Activated T-helper 1 cell treated with anti-CD3 and anti-CD28 coated beads, Interleukin-12 subunit alpha, Interleukin-12 subunit beta, Interleukin-2, Interleukin-4 antibody, amounts not matched to agents 30 ng/mL and 10 ng/mL and 1 ng/mL, durations not matched to agents 14 hours and 24 hours and 36 hours (primary cell): ENCODE measurements at regions not wholly inside any gene's neighbourhood (a gene's known extent, or its start where the extent isn't known, plus 50 kb on each side); places are given as distances from the start of the nearest gene placed in this dataset.
"Not testable (repeated sequence)": the region's sequence is repeated elsewhere in the genome, so short reads cannot be mapped to it uniquely, and the experiment has no call there.

Experiments used
- DNase-seq: peaks from one replicate; pipeline ENCODE4 v3.0.0; 2021; ENCODE audit warnings: low spot score
- H3K27ac Mint-ChIP-seq: one replicate; pipeline ENCODE4 v1.8.0; 2021; ENCODE audit warnings: mild to moderate bottlenecking, mixed read lengths
- H3K27me3 Mint-ChIP-seq: one replicate; pipeline ENCODE4 v1.8.0; 2022; ENCODE audit warnings: mild to moderate bottlenecking, moderate library complexity, mixed read lengths; ENCODE audit not compliant: insufficient read depth
- H3K36me3 Mint-ChIP-seq: one replicate; pipeline ENCODE4 v1.8.0; 2021; ENCODE audit warnings: low read depth, mixed read lengths
- H3K4me1 Mint-ChIP-seq: one replicate; pipeline ENCODE4 v1.8.0; 2021; ENCODE audit warnings: low read depth, mixed read lengths
- H3K4me3 Mint-ChIP-seq: one replicate; pipeline ENCODE4 v1.8.0; 2021; ENCODE audit warnings: mild to moderate bottlenecking, moderate library complexity, mixed read lengths
- H3K9me3 Mint-ChIP-seq: one replicate; pipeline ENCODE4 v1.8.0; 2021; ENCODE audit warnings: mixed read lengths
- intact Hi-C: fragments of 100-400 bp; cut with micrococcal nuclease; formaldehyde crosslinking; loops from one replicate; pipeline ENCODE4 v1.15.1; 2024

DNA sequence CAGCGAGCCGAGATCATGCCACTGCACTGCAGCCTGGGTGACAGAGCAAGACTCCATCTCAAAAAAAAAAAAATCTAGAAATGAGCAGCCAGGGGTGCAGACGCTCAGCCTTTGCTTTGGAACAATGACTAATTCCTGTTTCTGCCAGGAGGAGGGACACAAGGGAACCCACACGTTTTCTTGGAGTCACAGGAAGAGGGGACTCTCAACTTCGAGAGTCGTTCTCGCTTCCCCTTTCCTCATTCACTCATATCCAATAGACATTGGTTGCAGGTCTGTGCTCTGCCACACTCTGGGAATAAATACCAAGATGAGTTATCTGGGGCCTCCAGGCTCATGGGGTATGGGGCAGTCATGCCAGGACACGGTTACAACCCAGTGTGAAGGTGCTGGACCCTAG, 91.5 kb upstream of the RREB1 start:
- H3K4me3 Mint-ChIP-seq: no peak overlapping the region
- no peaks in the 10 kb centered on the region for H3K4me1 Mint-ChIP-seq
- intact Hi-C loops: no loop called here
- H3K9me3 Mint-ChIP-seq: no peaks in the 10 kb centered on the region
- DNase-seq: no peak
- H3K27me3 Mint-ChIP-seq: peaks cover 9% of the 10 kb centered on the region
- no peak overlapping the region for H3K27ac Mint-ChIP-seq
- no peaks in the 10 kb centered on the region for H3K36me3 Mint-ChIP-seq

DNA sequence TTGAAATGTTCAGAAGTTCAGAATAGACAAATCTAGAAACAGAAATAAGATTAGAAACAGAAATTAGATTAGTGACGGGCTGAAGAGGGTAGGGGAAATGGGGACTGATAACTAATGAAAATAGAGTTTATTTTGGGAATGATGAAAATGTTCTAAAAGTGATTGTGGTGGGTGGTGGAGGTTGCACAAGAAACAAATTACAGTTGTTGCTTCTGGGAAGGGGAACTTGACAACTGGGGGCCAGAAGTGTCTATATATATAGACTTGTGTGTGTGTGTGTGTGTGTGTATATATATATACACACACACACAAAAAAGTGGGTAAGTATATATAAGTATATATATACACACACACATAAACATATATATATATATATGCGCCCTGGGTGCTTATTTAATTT, 86.5 kb upstream of the RREB1 start:
- Mint-ChIP-seq H3K36me3 (no peaks in the 10 kb centered on the region), H3K4me3 (no peak overlapping the region), H3K27ac (no peak overlapping the region), H3K27me3 (peaks cover 8% of the 10 kb centered on the region), H3K9me3 (no peaks in the 10 kb centered on the region), H3K4me1 (no peaks in the 10 kb centered on the region)
- no peak for DNase-seq
- intact Hi-C loops: no loop called here

DNA sequence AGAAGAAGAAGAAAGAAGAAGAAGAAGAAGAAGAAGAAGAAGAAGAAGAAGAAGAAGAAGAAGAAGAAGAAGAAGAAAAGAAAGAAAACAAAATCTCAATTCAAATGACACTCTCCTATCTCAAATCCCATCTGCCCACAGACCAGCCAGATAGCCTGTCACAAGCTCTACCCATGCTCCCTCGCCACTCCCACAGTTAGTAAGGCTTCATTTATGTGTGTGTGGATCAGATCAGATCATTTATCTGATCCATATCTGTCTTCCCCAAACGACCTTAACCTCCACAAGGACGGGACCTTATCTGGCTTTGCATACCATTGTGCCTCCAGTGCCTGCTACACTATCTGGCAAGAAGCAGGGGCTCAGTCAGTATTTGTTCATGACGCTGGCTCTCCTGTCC, 81.9 kb upstream of the RREB1 start:
- intact Hi-C loops: no loop called here
- Mint-ChIP-seq H3K4me3 (no peak overlapping the region), H3K9me3 (no peaks in the 10 kb centered on the region)

DNA sequence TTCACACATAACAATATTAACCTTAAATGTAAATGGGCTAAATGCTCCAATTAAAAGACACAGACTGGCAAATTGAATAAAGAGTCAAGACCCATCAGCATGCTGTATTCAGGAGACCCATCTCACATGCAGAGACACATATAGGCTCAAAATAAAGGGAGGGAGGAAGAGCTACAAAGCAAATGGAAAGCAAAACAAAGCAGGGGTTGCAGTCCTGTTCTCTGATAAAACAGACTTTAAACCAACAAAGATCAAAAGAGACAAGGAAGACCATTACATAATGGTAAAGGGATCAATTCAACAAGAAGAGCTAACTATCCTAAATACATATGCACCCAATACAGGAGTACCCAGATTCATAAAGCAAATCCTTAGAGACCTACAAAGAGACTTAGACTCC, 78.8 kb upstream of the RREB1 start:
- H3K4me1 Mint-ChIP-seq, H3K36me3 Mint-ChIP-seq, H3K27ac Mint-ChIP-seq, DNase-seq, H3K4me3 Mint-ChIP-seq, intact Hi-C loops, H3K9me3 Mint-ChIP-seq: not testable (repeated sequence)
- peaks cover 26% of the 10 kb centered on the region for H3K27me3 Mint-ChIP-seq

More for the DNA sequence above, 81.9 kb upstream of the RREB1 start:
- no peaks in the 10 kb centered on the region for H3K36me3 Mint-ChIP-seq
- DNase-seq: no peak
- peaks cover 23% of the 10 kb centered on the region for H3K27me3 Mint-ChIP-seq
- no peak overlapping the region for H3K27ac Mint-ChIP-seq
- no peaks in the 10 kb centered on the region for H3K4me1 Mint-ChIP-seq

DNA sequence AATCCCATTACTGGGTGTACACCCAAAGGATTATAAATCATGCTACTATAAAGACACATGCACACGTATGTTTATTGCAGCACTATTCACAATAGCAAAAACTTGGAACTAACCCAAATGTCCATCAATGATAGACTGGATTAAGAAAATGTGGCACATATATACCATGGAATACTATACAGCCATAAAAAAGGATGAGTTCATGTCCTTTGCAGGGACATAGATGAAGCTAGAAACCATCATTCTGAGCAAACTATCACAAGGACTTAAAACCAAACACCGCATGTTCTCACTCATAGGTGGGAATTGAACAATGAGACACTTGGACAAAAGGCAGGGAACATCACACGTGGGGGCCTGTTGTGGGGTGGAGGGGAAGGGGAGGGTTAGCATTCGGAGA, 76.8 kb upstream of the RREB1 start:
- H3K27ac Mint-ChIP-seq, H3K4me3 Mint-ChIP-seq, H3K9me3 Mint-ChIP-seq, H3K36me3 Mint-ChIP-seq, DNase-seq, intact Hi-C loops, H3K4me1 Mint-ChIP-seq: not testable (repeated sequence)
- H3K27me3 Mint-ChIP-seq: peaks cover 27% of the 10 kb centered on the region

DNA sequence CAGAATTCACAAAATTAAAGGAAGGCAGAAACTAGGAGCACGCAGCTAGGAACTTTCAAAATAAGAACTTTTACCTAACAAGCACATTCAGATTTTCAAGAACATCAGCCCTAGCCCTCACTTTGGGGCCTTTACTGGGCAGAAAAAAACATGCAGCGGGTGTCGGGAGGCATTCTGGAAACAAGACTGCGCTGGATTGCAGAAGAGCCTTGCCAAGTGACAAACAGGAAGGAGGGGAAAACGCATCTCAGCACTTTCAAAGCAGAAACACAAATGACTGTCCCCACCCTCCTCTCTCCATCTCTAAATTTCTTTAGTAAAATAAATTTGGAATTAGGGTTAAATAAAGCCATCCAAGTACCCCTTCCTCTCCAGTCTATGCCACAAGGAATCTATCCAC, 74.6 kb upstream of the RREB1 start:
- intact Hi-C loops: no loop called here
- Mint-ChIP-seq H3K36me3 (no peaks in the 10 kb centered on the region), H3K27ac (no peak overlapping the region), H3K27me3 (peaks cover 27% of the 10 kb centered on the region), H3K4me3 (no peak overlapping the region), H3K9me3 (no peaks in the 10 kb centered on the region), H3K4me1 (no peaks in the 10 kb centered on the region)
- no peak for DNase-seq

DNA sequence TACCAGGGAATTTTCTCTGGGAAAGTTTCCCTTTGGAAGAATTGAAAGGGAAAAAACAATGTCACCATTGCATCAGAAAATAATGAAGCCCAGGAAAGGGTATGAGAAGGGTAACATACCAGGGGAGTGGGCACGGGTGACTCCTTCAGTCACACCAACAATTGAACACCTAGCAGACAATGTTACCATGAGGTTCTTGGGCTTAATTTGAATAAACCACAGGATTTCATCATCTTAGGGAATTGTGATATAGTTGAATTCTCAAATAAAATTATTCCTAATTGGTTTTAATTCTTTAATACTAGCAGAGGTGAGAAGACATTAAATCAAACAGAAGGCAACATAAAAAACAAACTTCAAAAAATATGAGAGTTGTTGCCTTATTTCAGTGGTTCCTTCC, 73.7 kb upstream of the RREB1 start:
- Mint-ChIP-seq H3K27me3 (peaks cover 28% of the 10 kb centered on the region), H3K9me3 (no peaks in the 10 kb centered on the region), H3K36me3 (no peaks in the 10 kb centered on the region), H3K27ac (no peak overlapping the region), H3K4me3 (no peak overlapping the region), H3K4me1 (no peaks in the 10 kb centered on the region)
- no peak for DNase-seq
- intact Hi-C loops: no loop called here

DNA sequence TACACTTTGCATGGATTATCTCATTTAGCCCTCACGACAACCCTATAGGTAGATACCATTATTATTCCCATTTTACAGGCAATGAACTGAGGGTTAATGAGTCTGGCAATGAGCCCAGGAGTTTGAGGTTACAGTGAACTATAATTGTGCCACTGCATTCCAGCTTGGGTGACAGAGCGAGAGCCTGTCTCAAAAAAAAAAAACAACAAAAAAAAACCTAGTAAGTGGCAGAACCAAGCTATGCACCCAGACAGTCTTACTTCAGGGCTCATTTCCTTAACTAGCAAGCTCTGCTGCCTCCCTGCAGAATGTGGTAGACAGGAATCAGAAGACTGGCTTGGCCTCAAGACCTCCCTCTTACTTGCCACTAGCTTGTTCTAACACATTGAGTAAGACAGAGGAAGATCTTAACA, 71.9 kb upstream of the RREB1 start:
- Mint-ChIP-seq H3K9me3 (no peaks in the 10 kb centered on the region), H3K4me3 (no peak overlapping the region), H3K4me1 (no peaks in the 10 kb centered on the region), H3K27ac (no peak overlapping the region), H3K36me3 (no peaks in the 10 kb centered on the region), H3K27me3 (peaks cover 19% of the 10 kb centered on the region)
- DNase-seq: no peak
- intact Hi-C loops: no loop called here

DNA sequence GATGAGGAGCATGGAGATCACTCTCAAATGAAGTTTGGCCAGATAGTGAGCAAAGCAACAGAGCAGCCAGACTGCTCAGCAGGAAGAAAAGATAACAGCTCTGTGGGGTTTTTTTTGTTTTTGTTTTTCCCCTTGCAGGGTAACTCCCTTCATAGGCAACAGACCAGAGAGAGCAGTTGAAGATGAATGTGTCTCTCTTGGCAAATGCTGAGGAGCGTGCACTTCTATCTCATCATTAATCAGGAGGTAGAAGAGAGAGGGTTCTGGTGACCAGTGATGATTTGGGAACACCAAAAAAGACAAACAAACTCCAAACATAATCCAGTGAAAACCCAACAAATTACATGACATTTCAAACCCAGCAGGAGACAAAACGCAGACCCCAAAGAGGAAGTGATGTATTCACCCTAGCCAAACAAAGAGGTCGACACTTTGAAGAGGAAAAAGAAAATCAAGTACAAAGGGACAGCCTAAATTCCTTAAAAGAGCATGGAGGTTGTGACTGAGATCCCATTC, 66.2 kb upstream of the RREB1 start:
- DNase-seq: no peak
- no peaks in the 10 kb centered on the region for H3K36me3 Mint-ChIP-seq
- H3K4me3 Mint-ChIP-seq: no peak overlapping the region
- intact Hi-C loops: no loop called here
- H3K27me3 Mint-ChIP-seq: peaks cover 31% of the 10 kb centered on the region
- H3K27ac Mint-ChIP-seq: no peak overlapping the region
- H3K4me1 Mint-ChIP-seq: peaks cover 14% of the 10 kb centered on the region
- no peaks in the 10 kb centered on the region for H3K9me3 Mint-ChIP-seq

DNA sequence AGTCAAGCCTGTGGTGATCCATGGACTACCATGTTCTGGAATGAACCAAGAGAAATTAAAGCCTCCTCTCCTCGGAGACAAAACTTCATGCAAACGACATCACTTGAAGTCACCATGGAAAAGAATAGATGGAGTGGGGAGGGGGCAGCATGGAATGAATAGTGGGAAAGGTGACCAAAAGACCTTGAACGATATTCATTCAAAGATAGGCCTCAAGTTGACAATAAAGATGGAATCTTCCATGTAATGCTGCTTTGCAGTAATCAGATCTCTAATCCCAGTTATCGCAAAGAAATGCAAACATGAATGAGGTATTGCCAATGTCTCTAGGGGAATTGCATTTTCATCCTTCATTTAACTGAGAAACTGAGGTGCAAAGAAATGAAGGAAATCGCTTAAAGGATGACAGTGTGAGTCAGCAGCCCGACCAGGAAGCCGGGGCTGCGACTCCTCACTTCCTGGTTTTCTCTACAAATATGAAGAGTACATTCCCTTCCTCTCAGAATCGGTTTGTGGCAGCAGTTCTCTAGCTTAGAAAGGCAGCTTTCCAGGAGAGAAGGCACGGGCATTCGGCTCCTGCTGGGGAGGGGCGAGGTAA, 65.6 kb upstream of the RREB1 start:
- no peak for DNase-seq
- no peaks in the 10 kb centered on the region for H3K9me3 Mint-ChIP-seq
- no peak overlapping the region for H3K27ac Mint-ChIP-seq
- peaks cover 34% of the 10 kb centered on the region for H3K27me3 Mint-ChIP-seq
- H3K36me3 Mint-ChIP-seq: no peaks in the 10 kb centered on the region
- H3K4me3 Mint-ChIP-seq: no peak overlapping the region
- intact Hi-C loops: no loop called here
- peaks cover 14% of the 10 kb centered on the region for H3K4me1 Mint-ChIP-seq

DNA sequence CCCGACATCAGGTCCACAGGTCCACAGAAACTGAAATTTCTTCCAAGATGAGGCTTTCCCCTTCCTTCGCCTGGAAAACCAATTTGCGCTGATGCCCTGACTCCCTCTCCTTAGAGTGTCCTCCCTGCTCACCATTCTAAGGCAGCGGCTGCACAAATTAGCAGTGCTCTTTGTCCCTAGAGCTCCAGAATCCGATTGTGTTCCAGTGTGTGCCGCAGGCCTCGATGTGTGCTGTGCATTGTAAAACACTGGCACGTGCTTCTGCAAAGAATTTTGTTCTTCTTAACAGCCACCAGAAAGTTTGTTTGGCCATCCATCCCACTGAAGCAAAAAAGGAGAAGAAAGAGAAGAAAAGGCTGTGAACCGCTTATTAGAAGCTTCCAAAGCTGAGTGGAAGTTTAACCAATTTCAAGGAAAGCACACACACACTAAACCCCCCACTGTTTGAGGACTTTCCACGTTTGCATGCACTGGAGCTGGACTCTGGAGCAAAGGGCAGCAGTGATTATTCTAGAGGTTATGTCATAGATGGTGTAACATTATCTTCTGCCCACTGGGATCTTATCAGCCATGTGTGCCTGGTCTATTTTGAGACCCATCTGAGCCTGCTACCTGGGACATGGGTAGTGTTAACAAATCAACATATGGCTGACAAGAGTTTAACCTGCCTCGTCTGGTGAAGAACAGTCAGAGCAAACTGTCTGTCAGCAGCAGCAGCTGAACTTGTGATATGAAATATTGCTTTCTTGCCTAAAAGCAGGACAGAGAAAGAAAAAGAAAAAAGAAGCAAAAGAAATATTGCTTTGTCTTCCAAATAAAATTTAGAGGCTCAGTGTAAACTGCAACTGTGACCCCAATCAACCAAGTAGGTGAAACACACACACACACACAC, 64.9 kb upstream of the RREB1 start:
- H3K9me3 Mint-ChIP-seq: no peaks in the 10 kb centered on the region
- intact Hi-C loops: no loop called here
- no peak for DNase-seq
- H3K4me1 Mint-ChIP-seq: peaks cover 14% of the 10 kb centered on the region
- H3K36me3 Mint-ChIP-seq: no peaks in the 10 kb centered on the region
- no peak overlapping the region for H3K27ac Mint-ChIP-seq
- H3K27me3 Mint-ChIP-seq: peaks cover 35% of the 10 kb centered on the region
- H3K4me3 Mint-ChIP-seq: no peak overlapping the region

DNA sequence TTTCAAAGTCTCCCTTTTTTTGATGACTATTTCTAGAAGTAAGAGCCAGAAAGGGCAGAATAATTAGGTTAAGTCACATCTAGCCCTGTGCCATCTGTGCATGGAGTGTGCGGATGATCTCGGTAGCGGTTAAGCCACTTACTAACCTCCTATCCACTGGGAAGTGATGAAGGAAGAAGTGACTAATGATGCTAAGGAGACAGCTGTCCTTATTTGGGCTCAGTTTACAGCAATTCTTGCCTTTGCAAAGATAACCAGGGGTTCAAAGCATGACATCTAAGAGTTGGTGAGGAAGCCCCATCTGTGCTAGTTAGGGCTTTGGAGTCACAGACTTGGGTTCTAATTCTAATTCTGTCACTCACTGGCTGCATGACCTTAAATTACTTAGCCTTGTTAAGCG, 62.4 kb upstream of the RREB1 start:
- Mint-ChIP-seq H3K27me3 (peaks cover 48% of the 10 kb centered on the region), H3K36me3 (no peaks in the 10 kb centered on the region)

DNA sequence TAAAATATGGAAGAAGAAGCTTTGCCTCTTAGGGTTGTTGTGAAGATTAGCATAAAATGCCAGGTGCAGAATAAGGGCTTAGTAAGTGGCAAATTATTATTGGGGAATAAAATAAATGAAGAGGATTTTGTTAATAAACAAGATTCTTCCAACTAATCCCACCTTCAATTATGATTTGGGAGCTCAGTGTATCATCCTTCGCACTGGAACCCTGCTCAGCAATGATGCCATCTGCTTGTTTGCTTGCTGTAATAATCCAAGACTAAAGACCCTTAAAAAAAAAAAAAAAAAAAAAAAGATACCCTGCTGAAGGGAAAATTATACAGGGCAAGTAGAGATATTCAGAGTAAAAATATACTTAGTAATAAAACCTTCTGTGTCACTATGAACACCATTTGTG, 62.0 kb upstream of the RREB1 start:
- Mint-ChIP-seq H3K4me1 (peaks cover 14% of the 10 kb centered on the region), H3K27me3 (peaks cover 52% of the 10 kb centered on the region), H3K9me3 (no peaks in the 10 kb centered on the region), H3K4me3 (no peak overlapping the region), H3K27ac (no peak overlapping the region), H3K36me3 (no peaks in the 10 kb centered on the region)
- intact Hi-C loops: no loop called here
- DNase-seq: no peak

More for the DNA sequence above, 62.4 kb upstream of the RREB1 start:
- Mint-ChIP-seq H3K4me1 (peaks cover 14% of the 10 kb centered on the region), H3K4me3 (no peak overlapping the region), H3K27ac (no peak overlapping the region), H3K9me3 (no peaks in the 10 kb centered on the region)
- no peak for DNase-seq
- intact Hi-C loops: no loop called here
